ENCODE measurements at regions not wholly inside any gene's neighbourhood (a gene's known extent, or its start where the extent isn't known, plus 50 kb on each side); places are given as distances from the start of the nearest gene placed in this dataset.

DNA sequence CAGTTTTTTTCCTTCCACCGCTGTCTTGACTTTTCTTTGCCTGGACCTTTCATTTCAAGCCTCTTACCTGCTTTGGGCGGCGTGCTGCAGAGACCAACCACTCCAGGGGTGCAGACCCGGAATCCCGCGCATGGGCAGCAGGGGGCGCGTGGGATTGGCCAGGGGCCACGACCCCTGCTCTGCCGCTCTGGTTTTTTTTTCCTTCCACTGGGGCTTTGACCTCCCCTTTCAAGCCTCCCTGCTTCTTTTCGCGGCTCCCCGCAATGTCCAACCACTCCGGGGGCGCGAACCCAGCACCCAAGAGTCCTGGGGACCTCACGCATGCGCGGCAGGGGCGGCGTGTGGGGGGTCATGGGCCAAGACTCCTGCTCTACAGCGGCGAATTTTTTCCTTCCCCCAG, 325.1 kb downstream of the ALG10 start:
- Histone ChIP-seq H2AFZ (ENCODE audit: low read length, unreplicated experiment) (no peak overlapping the region), H3K4me3 (ENCODE audit: low read depth, low read length) (no peak overlapping the region), H3K27me3 (ENCODE audit: insufficient read depth, low read length) (no peaks in the 10 kb centered on the region), H3K79me2 (ENCODE audit: control insufficient read depth, insufficient read depth, low read length, unreplicated experiment) (no peaks in the 10 kb centered on the region), H3K36me3 (ENCODE audit: insufficient read depth, low read length) (no peaks in the 10 kb centered on the region), H3K27ac (ENCODE audit: low read depth, low read length) (no peak overlapping the region), H3K4me1 (ENCODE audit: control insufficient read depth, insufficient read depth, low read length, unreplicated experiment) (no peaks in the 10 kb centered on the region)

GRCh38 chr12:34348064-34348463, 325.8 kb downstream of the ALG10 start:
- Histone ChIP-seq H3K79me2 (ENCODE audit: control insufficient read depth, insufficient read depth, low read length, unreplicated experiment) (no peaks in the 10 kb centered on the region), H3K4me3 (ENCODE audit: low read depth, low read length) (no peak overlapping the region), H3K27me3 (ENCODE audit: insufficient read depth, low read length) (no peaks in the 10 kb centered on the region), H3K4me1 (ENCODE audit: control insufficient read depth, insufficient read depth, low read length, unreplicated experiment) (no peaks in the 10 kb centered on the region), H3K36me3 (ENCODE audit: insufficient read depth, low read length) (no peaks in the 10 kb centered on the region), H3K27ac (ENCODE audit: low read depth, low read length) (no peak overlapping the region), H2AFZ (ENCODE audit: low read length, unreplicated experiment) (no peak overlapping the region)

GRCh38 chr12:34348836-34349672, 326.8 kb downstream of the ALG10 start:
- H3K4me3 ChIP-seq (ENCODE audit: low read depth, low read length): no peak overlapping the region
- H3K27me3 ChIP-seq (ENCODE audit: insufficient read depth, low read length): no peaks in the 10 kb centered on the region
- no peak overlapping the region for H2AFZ ChIP-seq (ENCODE audit: low read length, unreplicated experiment)
- H3K4me1 ChIP-seq (ENCODE audit: control insufficient read depth, insufficient read depth, low read length, unreplicated experiment): no peaks in the 10 kb centered on the region
- no peaks in the 10 kb centered on the region for H3K79me2 ChIP-seq (ENCODE audit: control insufficient read depth, insufficient read depth, low read length, unreplicated experiment)
- H3K27ac ChIP-seq (ENCODE audit: low read depth, low read length): no peak overlapping the region
- no peaks in the 10 kb centered on the region for H3K36me3 ChIP-seq (ENCODE audit: insufficient read depth, low read length)

DNA sequence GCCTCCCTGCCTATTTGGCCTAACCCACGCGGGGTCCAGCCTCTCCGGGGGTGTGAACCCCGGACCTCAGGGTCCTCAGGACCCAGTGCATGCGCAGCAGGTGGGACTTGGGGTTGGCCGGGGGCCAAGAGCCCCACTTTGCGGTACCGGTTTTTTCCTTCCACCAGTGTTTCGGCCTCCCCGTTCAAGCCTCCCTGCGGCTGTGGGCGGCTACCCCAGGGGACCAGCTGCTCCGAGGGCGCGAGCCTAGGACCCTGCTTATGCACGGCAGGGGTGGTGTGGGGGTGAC, 327.3 kb downstream of the ALG10 start:
- Histone ChIP-seq H3K27ac (ENCODE audit: low read depth, low read length) (no peak overlapping the region), H2AFZ (ENCODE audit: low read length, unreplicated experiment) (no peak overlapping the region), H3K36me3 (ENCODE audit: insufficient read depth, low read length) (no peaks in the 10 kb centered on the region), H3K27me3 (ENCODE audit: insufficient read depth, low read length) (no peaks in the 10 kb centered on the region), H3K79me2 (ENCODE audit: control insufficient read depth, insufficient read depth, low read length, unreplicated experiment) (no peaks in the 10 kb centered on the region), H3K4me3 (ENCODE audit: low read depth, low read length) (no peak overlapping the region), H3K4me1 (ENCODE audit: control insufficient read depth, insufficient read depth, low read length, unreplicated experiment) (no peaks in the 10 kb centered on the region)

GRCh38 chr12:34350092-34351041, 328.1 kb downstream of the ALG10 start:
- no peak overlapping the region for H2AFZ ChIP-seq (ENCODE audit: low read length, unreplicated experiment)
- no peaks in the 10 kb centered on the region for H3K4me1 ChIP-seq (ENCODE audit: control insufficient read depth, insufficient read depth, low read length, unreplicated experiment)
- no peaks in the 10 kb centered on the region for H3K36me3 ChIP-seq (ENCODE audit: insufficient read depth, low read length)
- no peak overlapping the region for H3K4me3 ChIP-seq (ENCODE audit: low read depth, low read length)
- H3K79me2 ChIP-seq (ENCODE audit: control insufficient read depth, insufficient read depth, low read length, unreplicated experiment): no peaks in the 10 kb centered on the region
- no peaks in the 10 kb centered on the region for H3K27me3 ChIP-seq (ENCODE audit: insufficient read depth, low read length)
- H3K27ac ChIP-seq (ENCODE audit: low read depth, low read length): no peak overlapping the region

DNA sequence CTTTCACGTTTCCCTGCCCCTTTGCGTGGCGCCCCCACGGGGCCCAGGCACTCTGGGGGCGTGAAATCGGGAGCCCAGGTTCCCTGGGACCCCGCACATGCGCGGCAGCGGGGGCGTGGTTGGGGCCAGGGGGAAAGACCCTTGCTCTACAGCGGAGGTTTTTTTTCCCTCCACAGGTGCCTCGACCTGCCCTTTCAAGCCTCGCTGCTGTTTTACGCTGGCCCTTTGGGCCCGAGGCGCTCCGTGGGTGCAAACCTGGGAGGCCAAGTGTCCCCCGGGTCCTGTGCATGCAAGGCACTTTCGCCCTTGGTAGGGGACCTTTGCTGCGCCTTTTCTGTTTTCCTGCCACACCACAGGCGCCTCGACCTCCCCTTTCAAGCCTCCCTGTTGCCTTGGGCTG, 329.8 kb downstream of the ALG10 start:
- Histone ChIP-seq H3K27me3 (ENCODE audit: insufficient read depth, low read length) (no peaks in the 10 kb centered on the region), H3K27ac (ENCODE audit: low read depth, low read length) (no peak overlapping the region), H3K4me1 (ENCODE audit: control insufficient read depth, insufficient read depth, low read length, unreplicated experiment) (no peaks in the 10 kb centered on the region), H2AFZ (ENCODE audit: low read length, unreplicated experiment) (no peak overlapping the region), H3K36me3 (ENCODE audit: insufficient read depth, low read length) (no peaks in the 10 kb centered on the region), H3K79me2 (ENCODE audit: control insufficient read depth, insufficient read depth, low read length, unreplicated experiment) (no peaks in the 10 kb centered on the region), H3K4me3 (ENCODE audit: low read depth, low read length) (no peak overlapping the region)

DNA sequence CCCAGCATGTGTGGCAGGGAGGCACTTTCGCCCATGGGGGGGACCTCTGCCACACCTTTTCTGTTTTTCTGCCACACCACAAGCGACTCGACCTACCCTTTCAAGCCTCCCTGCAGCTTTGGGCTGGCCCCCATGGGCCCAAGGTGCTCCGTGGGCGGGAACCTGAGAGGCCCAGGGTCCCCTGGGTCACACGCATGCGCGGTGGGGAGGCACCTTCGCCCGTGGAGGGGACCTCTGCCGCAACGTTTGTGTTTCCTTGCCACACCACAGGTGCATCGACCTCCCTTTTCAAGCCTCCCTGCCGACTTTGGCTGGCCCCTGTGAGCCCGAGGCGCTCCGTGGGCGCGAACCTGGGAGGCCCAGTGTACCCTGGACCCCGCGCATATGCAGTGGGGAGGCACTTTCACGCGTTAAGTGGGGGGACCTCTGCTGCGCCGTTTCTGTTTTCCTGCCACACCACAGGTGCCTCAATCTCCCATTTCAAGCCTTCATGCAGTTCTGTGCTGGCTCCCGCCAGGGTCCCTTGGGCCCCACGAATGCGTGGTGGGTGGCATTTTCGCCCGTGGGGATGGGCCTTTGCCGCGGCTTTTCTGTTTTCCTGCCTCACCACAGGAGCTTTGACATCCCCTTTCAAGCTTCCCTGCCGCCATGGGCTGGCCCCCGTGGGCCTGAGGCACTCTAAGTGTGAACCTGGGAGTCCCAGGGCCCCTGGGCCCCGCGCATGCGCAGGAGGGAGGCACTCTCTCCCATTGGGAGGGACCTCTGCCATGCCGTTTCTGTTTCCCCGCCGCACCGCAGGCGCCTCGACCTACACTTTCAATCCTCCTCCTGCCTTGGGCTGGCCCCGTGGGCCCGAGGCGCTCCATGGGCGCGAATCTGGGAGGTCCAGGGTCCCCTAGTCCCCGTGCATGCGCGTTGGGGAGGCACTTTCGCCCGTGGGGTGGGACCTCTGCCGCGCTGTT, 332.2 kb downstream of the ALG10 start:
- Histone ChIP-seq H3K4me3 (ENCODE audit: low read depth, low read length) (no peak overlapping the region), H3K79me2 (ENCODE audit: control insufficient read depth, insufficient read depth, low read length, unreplicated experiment) (no peaks in the 10 kb centered on the region), H2AFZ (ENCODE audit: low read length, unreplicated experiment) (no peak overlapping the region), H3K36me3 (ENCODE audit: insufficient read depth, low read length) (no peaks in the 10 kb centered on the region), H3K27me3 (ENCODE audit: insufficient read depth, low read length) (no peaks in the 10 kb centered on the region), H3K27ac (ENCODE audit: low read depth, low read length) (no peak overlapping the region), H3K4me1 (ENCODE audit: control insufficient read depth, insufficient read depth, low read length, unreplicated experiment) (no peaks in the 10 kb centered on the region)

- no peak overlapping the region for H2AFZ ChIP-seq (ENCODE audit: low read length, unreplicated experiment)
Observed at GRCh38 chr12:34356233-34356987, 334.1 kb downstream of the ALG10 start.

GRCh38 chr12:34357791-34358190, 335.5 kb downstream of the ALG10 start:
- Histone ChIP-seq H2AFZ (ENCODE audit: low read length, unreplicated experiment) (no peak overlapping the region), H3K27me3 (ENCODE audit: insufficient read depth, low read length) (no peaks in the 10 kb centered on the region), H3K4me3 (ENCODE audit: low read depth, low read length) (no peak overlapping the region), H3K79me2 (ENCODE audit: control insufficient read depth, insufficient read depth, low read length, unreplicated experiment) (no peaks in the 10 kb centered on the region), H3K36me3 (ENCODE audit: insufficient read depth, low read length) (no peaks in the 10 kb centered on the region), H3K27ac (ENCODE audit: low read depth, low read length) (no peak overlapping the region), H3K4me1 (ENCODE audit: control insufficient read depth, insufficient read depth, low read length, unreplicated experiment) (no peaks in the 10 kb centered on the region)

More at GRCh38 chr12:34356233-34356987, 334.1 kb downstream of the ALG10 start:
- no peak overlapping the region for H3K4me3 ChIP-seq (ENCODE audit: low read depth, low read length)
- no peak overlapping the region for H3K27ac ChIP-seq (ENCODE audit: low read depth, low read length)
- no peaks in the 10 kb centered on the region for H3K4me1 ChIP-seq (ENCODE audit: control insufficient read depth, insufficient read depth, low read length, unreplicated experiment)
- no peaks in the 10 kb centered on the region for H3K27me3 ChIP-seq (ENCODE audit: insufficient read depth, low read length)
- no peaks in the 10 kb centered on the region for H3K79me2 ChIP-seq (ENCODE audit: control insufficient read depth, insufficient read depth, low read length, unreplicated experiment)
- H3K36me3 ChIP-seq (ENCODE audit: insufficient read depth, low read length): no peaks in the 10 kb centered on the region

GRCh38 chr12:34358198-34358597, 335.9 kb downstream of the ALG10 start:
- Histone ChIP-seq H3K27me3 (ENCODE audit: insufficient read depth, low read length) (no peaks in the 10 kb centered on the region), H3K79me2 (ENCODE audit: control insufficient read depth, insufficient read depth, low read length, unreplicated experiment) (no peaks in the 10 kb centered on the region), H2AFZ (ENCODE audit: low read length, unreplicated experiment) (no peak overlapping the region), H3K27ac (ENCODE audit: low read depth, low read length) (no peak overlapping the region), H3K36me3 (ENCODE audit: insufficient read depth, low read length) (no peaks in the 10 kb centered on the region), H3K4me1 (ENCODE audit: control insufficient read depth, insufficient read depth, low read length, unreplicated experiment) (no peaks in the 10 kb centered on the region), H3K4me3 (ENCODE audit: low read depth, low read length) (no peak overlapping the region)

All from ACC112 (cell line).